DND-41 (cell line): ENCODE measurements at regions not wholly inside any gene's neighbourhood (a gene's known extent, or its start where the extent isn't known, plus 50 kb on each side); places are given as distances from the start of the nearest gene placed in this dataset.

Experiments
- ATAC-seq: fragments of 200-7000 bp; cut with Tn5 transposase; 3 replicates; pipeline ENCODE4 v1.9.1; 2021; ENCODE audit warnings: low read depth; ENCODE audit not compliant: insufficient read depth
- DNase-seq: peaks from one replicate; pipeline ENCODE4 v3.0.0-alpha.2; 2020
- H2AFZ ChIP-seq: 2 replicates; pipeline ENCODE4 v1.6.0; 2012; ENCODE audit warnings: low read depth, low read length
- H3K27ac ChIP-seq: 2 replicates; pipeline ENCODE4 v1.5.1; 2012; ENCODE audit warnings: low read length, inconsistent platforms
- H3K27me3 ChIP-seq: fragments of 200-600 bp; sonication (generic); 2 replicates; pipeline ENCODE4 v1.6.0; 2012; ENCODE audit warnings: low read length, mild to moderate bottlenecking, inconsistent platforms; ENCODE audit not compliant: insufficient read depth, poor library complexity
- H3K36me3 ChIP-seq: 2 replicates; pipeline ENCODE4 v1.5.1; 2012; ENCODE audit warnings: low read length, inconsistent platforms; ENCODE audit not compliant: insufficient read depth
- H3K4me1 ChIP-seq: 2 replicates; pipeline ENCODE4 v1.5.1; 2012; ENCODE audit warnings: mild to moderate bottlenecking, low read length; ENCODE audit not compliant: insufficient read depth
- H3K4me2 ChIP-seq: 2 replicates; pipeline ENCODE4 v1.6.0; 2012; ENCODE audit warnings: mild to moderate bottlenecking, moderate library complexity, low read length, inconsistent platforms; ENCODE audit not compliant: insufficient read depth
- H3K4me3 ChIP-seq, 2 experiments: fragments of 200-600 bp in 1 of 2; shearing (Covaris generic) in 1 of 2; 2 replicates each; pipeline ENCODE4 v1.5.1; 2012 to 2016; ENCODE audit warnings: inconsistent platforms in 2 of 2, low read length in 2 of 2, mild to moderate bottlenecking in 2 of 2, low read depth in 1 of 2, moderate library complexity in 1 of 2
- H3K79me2 ChIP-seq: 2 replicates; pipeline ENCODE4 v1.6.0; 2012; ENCODE audit warnings: low read length, inconsistent platforms; ENCODE audit not compliant: insufficient read depth
- H3K9ac ChIP-seq: 2 replicates; pipeline ENCODE4 v1.6.0; 2012; ENCODE audit warnings: low read depth, mild to moderate bottlenecking, inconsistent platforms, low read length, moderate library complexity
- H3K9me3 ChIP-seq: 2 replicates; pipeline ENCODE4 v1.5.1; 2012; ENCODE audit warnings: low read length, moderate library complexity, mild to moderate bottlenecking, inconsistent platforms; ENCODE audit not compliant: insufficient read depth, severe bottlenecking
- H4K20me1 ChIP-seq: 2 replicates; pipeline ENCODE4 v1.6.0; 2012; ENCODE audit warnings: low read length; ENCODE audit not compliant: insufficient read depth
- CTCF ChIP-seq: IDR thresholded peaks from 2 replicates; pipeline ENCODE4 v1.5.1; 2012; ENCODE audit warnings: borderline replicate concordance, low read length, moderate library complexity, mild to moderate bottlenecking; ENCODE audit not compliant: poor library complexity, severe bottlenecking; ENCODE audit errors: extremely low read depth
- EZH2 ChIP-seq: IDR thresholded peaks from 3 replicates; pipeline ENCODE4 v1.6.1; 2012; ENCODE audit warnings: borderline replicate concordance, low read depth, mild to moderate bottlenecking, moderate library complexity, low read length, inconsistent platforms; ENCODE audit not compliant: severe bottlenecking

DNA sequence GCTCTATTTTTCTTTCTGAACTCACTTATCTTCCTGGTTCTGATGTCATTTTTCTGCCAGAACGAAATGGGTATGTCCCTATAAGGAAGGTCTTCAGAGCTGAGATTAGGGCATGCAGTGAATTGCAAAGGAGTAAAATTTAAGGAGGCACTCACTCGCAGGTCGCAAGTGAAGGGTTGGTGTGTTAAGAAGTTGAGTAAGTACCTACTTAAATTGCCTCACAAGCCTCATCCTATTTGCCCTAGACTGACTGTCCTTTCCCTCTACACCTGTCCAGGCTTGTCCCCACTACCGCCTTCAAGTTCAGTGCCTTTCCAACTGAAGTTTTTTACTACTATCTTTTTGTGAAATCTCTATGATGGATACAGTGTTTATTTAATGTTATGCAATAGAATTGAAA lies 191.5 kb downstream of the AHR start:
- no peak for TF ChIP-seq EZH2
- TF ChIP-seq CTCF: no peak
- Histone ChIP-seq H3K4me2 (no peak overlapping the region), H4K20me1 (no peaks in the 10 kb centered on the region), H2AFZ (no peak overlapping the region), H3K36me3 (no peaks in the 10 kb centered on the region), H3K79me2 (no peaks in the 10 kb centered on the region), H3K9ac (no peak overlapping the region), H3K4me3 (no peak overlapping the region), H3K9me3 (no peaks in the 10 kb centered on the region), H3K27ac (no peak overlapping the region), H3K4me1 (no peaks in the 10 kb centered on the region), H3K27me3 (no peaks in the 10 kb centered on the region)
- DNase-seq (no peak), ATAC-seq (no peak)

DNA sequence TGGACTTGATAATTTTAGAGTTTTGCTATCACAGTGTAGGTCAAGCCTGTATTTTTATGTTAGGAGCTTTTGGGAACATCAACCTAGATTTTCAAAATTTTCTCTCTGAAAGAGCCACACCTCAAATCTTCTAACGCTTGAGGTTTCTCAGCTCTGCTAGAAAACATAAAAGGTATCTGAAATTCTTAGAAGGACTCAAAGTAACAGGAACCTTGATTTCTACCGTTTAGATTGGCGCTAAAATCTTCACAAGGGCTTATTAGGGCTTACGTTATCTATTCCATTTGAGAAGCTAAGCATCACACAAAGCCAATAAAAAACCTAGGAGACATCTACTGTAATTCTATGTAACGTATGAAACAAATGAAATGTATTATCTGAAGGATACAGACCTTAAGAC lies 192.4 kb downstream of the AHR start:
- TF ChIP-seq EZH2: no peak
- TF ChIP-seq CTCF: no peak
- no peak for ATAC-seq
- Histone ChIP-seq H3K4me1 (no peaks in the 10 kb centered on the region), H3K27me3 (no peaks in the 10 kb centered on the region), H2AFZ (no peak overlapping the region), H3K9me3 (no peaks in the 10 kb centered on the region), H3K27ac (no peak overlapping the region), H3K4me3 (no peak overlapping the region), H4K20me1 (no peaks in the 10 kb centered on the region), H3K4me2 (no peak overlapping the region), H3K9ac (no peak overlapping the region), H3K36me3 (no peaks in the 10 kb centered on the region), H3K79me2 (no peaks in the 10 kb centered on the region)
- no peak for DNase-seq

GRCh38 chr7:17492437-17492836 lies 194.0 kb downstream of the AHR start:
- ATAC-seq (no peak), DNase-seq (no peak)
- H3K27ac ChIP-seq: no peak overlapping the region
- TF ChIP-seq CTCF (no peak), EZH2 (no peak)
- no peaks in the 10 kb centered on the region for H4K20me1 ChIP-seq
- no peak overlapping the region for H3K4me3 ChIP-seq
- no peaks in the 10 kb centered on the region for H3K36me3 ChIP-seq
- H3K27me3 ChIP-seq: no peaks in the 10 kb centered on the region
- no peak overlapping the region for H2AFZ ChIP-seq
- no peak overlapping the region for H3K4me2 ChIP-seq
- no peaks in the 10 kb centered on the region for H3K79me2 ChIP-seq
- H3K4me1 ChIP-seq: no peaks in the 10 kb centered on the region
- no peaks in the 10 kb centered on the region for H3K9me3 ChIP-seq
- no peak overlapping the region for H3K9ac ChIP-seq

GRCh38 chr7:17493446-17493845 lies 195.0 kb downstream of the AHR start:
- Histone ChIP-seq H3K27ac (no peak overlapping the region), H3K27me3 (no peaks in the 10 kb centered on the region), H3K9ac (no peak overlapping the region), H3K79me2 (no peaks in the 10 kb centered on the region), H3K4me2 (no peak overlapping the region), H3K9me3 (no peaks in the 10 kb centered on the region), H3K36me3 (no peaks in the 10 kb centered on the region), H3K4me1 (no peaks in the 10 kb centered on the region), H4K20me1 (no peaks in the 10 kb centered on the region), H2AFZ (no peak overlapping the region), H3K4me3 (no peak overlapping the region)
- TF ChIP-seq EZH2: no peak
- TF ChIP-seq CTCF: no peak
- DNase-seq (no peak), ATAC-seq (no peak)
